Neuron (in vitro differentiated cells): ENCODE measurements at regions not wholly inside any gene's neighbourhood (a gene's known extent, or its start where the extent isn't known, plus 50 kb on each side); places are given as distances from the start of the nearest gene placed in this dataset.

Experiments used
- H2AFZ ChIP-seq: one replicate; pipeline ENCODE4 v1.6.1; 2013; ENCODE audit warnings: low read depth, mild to moderate bottlenecking, inconsistent platforms, low read length, moderate library complexity
- H3K27me3 ChIP-seq: one replicate; pipeline ENCODE4 v1.6.1; 2013; ENCODE audit warnings: low read length; ENCODE audit not compliant: insufficient read depth
- H3K36me3 ChIP-seq: one replicate; pipeline ENCODE4 v1.6.1; 2013; ENCODE audit warnings: low read length; ENCODE audit not compliant: insufficient read depth
- H3K4me1 ChIP-seq: one replicate; pipeline ENCODE4 v1.6.1; 2013; ENCODE audit warnings: low read length; ENCODE audit not compliant: insufficient read depth
- H3K4me3 ChIP-seq: 2 replicates; pipeline ENCODE4 v1.5.1; 2013; ENCODE audit warnings: mild to moderate bottlenecking, low read length, moderate library complexity
- H3K9me3 ChIP-seq: one replicate; pipeline ENCODE4 v1.6.1; 2013; ENCODE audit warnings: low read length

GRCh38 chr2:65700004-65700651 lies 267.7 kb upstream of the SPRED2 start:
- Histone ChIP-seq H3K27me3 (no peaks in the 10 kb centered on the region), H2AFZ (no peak overlapping the region), H3K4me3 (no peak overlapping the region), H3K36me3 (no peaks in the 10 kb centered on the region), H3K4me1 (no peaks in the 10 kb centered on the region), H3K9me3 (no peaks in the 10 kb centered on the region)

GRCh38 chr2:65691816-65692215 lies 259.4 kb upstream of the SPRED2 start:
- Histone ChIP-seq H3K9me3 (no peaks in the 10 kb centered on the region), H3K4me1 (no peaks in the 10 kb centered on the region), H3K36me3 (no peaks in the 10 kb centered on the region), H2AFZ (no peak overlapping the region), H3K27me3 (no peaks in the 10 kb centered on the region), H3K4me3 (no peak overlapping the region)

- no peaks in the 10 kb centered on the region for H3K27me3 ChIP-seq
- H3K36me3 ChIP-seq = no peaks in the 10 kb centered on the region
- H2AFZ ChIP-seq = no peak overlapping the region
- H3K4me1 ChIP-seq = no peaks in the 10 kb centered on the region
- no peaks in the 10 kb centered on the region for H3K9me3 ChIP-seq
- no peak overlapping the region for H3K4me3 ChIP-seq
Observed at GRCh38 chr2:65688141-65688886, 255.9 kb upstream of the SPRED2 start.

GRCh38 chr2:65687614-65688013 lies 255.2 kb upstream of the SPRED2 start:
- Histone ChIP-seq H3K36me3 (no peaks in the 10 kb centered on the region), H3K27me3 (no peaks in the 10 kb centered on the region), H3K4me1 (no peaks in the 10 kb centered on the region)

GRCh38 chr2:65686928-65687521 lies 254.6 kb upstream of the SPRED2 start:
- Histone ChIP-seq H3K9me3 (no peaks in the 10 kb centered on the region), H3K4me1 (no peaks in the 10 kb centered on the region), H2AFZ (no peak overlapping the region), H3K36me3 (no peaks in the 10 kb centered on the region), H3K27me3 (no peaks in the 10 kb centered on the region), H3K4me3 (no peak overlapping the region)

More at GRCh38 chr2:65687614-65688013, 255.2 kb upstream of the SPRED2 start:
- Histone ChIP-seq H2AFZ (no peak overlapping the region), H3K4me3 (no peak overlapping the region), H3K9me3 (no peaks in the 10 kb centered on the region)

- Histone ChIP-seq H3K36me3 (no peaks in the 10 kb centered on the region), H2AFZ (no peak overlapping the region), H3K4me3 (no peak overlapping the region), H3K27me3 (no peaks in the 10 kb centered on the region), H3K4me1 (no peaks in the 10 kb centered on the region), H3K9me3 (no peaks in the 10 kb centered on the region)
Observed at GRCh38 chr2:65681503-65681902, 249.1 kb upstream of the SPRED2 start.

- H3K27me3 ChIP-seq = no peaks in the 10 kb centered on the region
- no peak overlapping the region for H3K4me3 ChIP-seq
- no peaks in the 10 kb centered on the region for H3K4me1 ChIP-seq
- H3K36me3 ChIP-seq = no peaks in the 10 kb centered on the region
- H2AFZ ChIP-seq = no peak overlapping the region
- no peaks in the 10 kb centered on the region for H3K9me3 ChIP-seq
Observed at GRCh38 chr2:65678779-65679391, 246.5 kb upstream of the SPRED2 start.

- H3K9me3 ChIP-seq = no peaks in the 10 kb centered on the region
- H3K36me3 ChIP-seq = no peaks in the 10 kb centered on the region
- H2AFZ ChIP-seq = no peak overlapping the region
- no peaks in the 10 kb centered on the region for H3K27me3 ChIP-seq
- no peaks in the 10 kb centered on the region for H3K4me1 ChIP-seq
- no peak overlapping the region for H3K4me3 ChIP-seq
Observed at GRCh38 chr2:65675350-65675749, 243.0 kb upstream of the SPRED2 start.

GRCh38 chr2:65671670-65672242 lies 239.4 kb upstream of the SPRED2 start:
- Histone ChIP-seq H3K4me3 (no peak overlapping the region), H3K27me3 (no peaks in the 10 kb centered on the region), H3K4me1 (no peaks in the 10 kb centered on the region), H2AFZ (no peak overlapping the region), H3K36me3 (no peaks in the 10 kb centered on the region), H3K9me3 (no peaks in the 10 kb centered on the region)

GRCh38 chr2:65669574-65669973 lies 237.2 kb upstream of the SPRED2 start:
- no peaks in the 10 kb centered on the region for H3K36me3 ChIP-seq
- no peak overlapping the region for H2AFZ ChIP-seq
- H3K4me1 ChIP-seq = no peaks in the 10 kb centered on the region
- no peak overlapping the region for H3K4me3 ChIP-seq
- no peaks in the 10 kb centered on the region for H3K27me3 ChIP-seq
- no peaks in the 10 kb centered on the region for H3K9me3 ChIP-seq

GRCh38 chr2:65668744-65669143 lies 236.3 kb upstream of the SPRED2 start:
- no peaks in the 10 kb centered on the region for H3K4me1 ChIP-seq
- H3K27me3 ChIP-seq = no peaks in the 10 kb centered on the region
- no peak overlapping the region for H3K4me3 ChIP-seq
- H2AFZ ChIP-seq = no peak overlapping the region
- no peaks in the 10 kb centered on the region for H3K9me3 ChIP-seq
- no peaks in the 10 kb centered on the region for H3K36me3 ChIP-seq

GRCh38 chr2:65666156-65666725 lies 233.8 kb upstream of the SPRED2 start:
- no peaks in the 10 kb centered on the region for H3K36me3 ChIP-seq
- no peak overlapping the region for H3K4me3 ChIP-seq
- no peak overlapping the region for H2AFZ ChIP-seq
- no peaks in the 10 kb centered on the region for H3K9me3 ChIP-seq
- no peaks in the 10 kb centered on the region for H3K4me1 ChIP-seq
- no peaks in the 10 kb centered on the region for H3K27me3 ChIP-seq

GRCh38 chr2:65664931-65665330 lies 232.5 kb upstream of the SPRED2 start:
- Histone ChIP-seq H3K4me1 (no peaks in the 10 kb centered on the region), H3K36me3 (no peaks in the 10 kb centered on the region), H2AFZ (no peak overlapping the region), H3K27me3 (no peaks in the 10 kb centered on the region), H3K9me3 (no peaks in the 10 kb centered on the region), H3K4me3 (no peak overlapping the region)
